Erythroblast (primary cell): ENCODE measurements at regions not wholly inside any gene's neighbourhood (a gene's known extent, or its start where the extent isn't known, plus 50 kb on each side); places are given as distances from the start of the nearest gene placed in this dataset.
"Not testable (repeated sequence)": the region's sequence is repeated elsewhere in the genome, so short reads cannot be mapped to it uniquely, and the experiment has no call there.

ENCODE experiments used
- GATA1 ChIP-seq: IDR thresholded peaks from 2 replicates; pipeline ENCODE4 v1.6.1; 2011; ENCODE audit warnings: low read depth, mild to moderate bottlenecking, control low read depth, low read length, moderate library complexity
- POLR2A ChIP-seq: IDR thresholded peaks from 2 replicates; pipeline ENCODE4 v1.6.1; 2011; ENCODE audit warnings: mild to moderate bottlenecking, low read length

DNA sequence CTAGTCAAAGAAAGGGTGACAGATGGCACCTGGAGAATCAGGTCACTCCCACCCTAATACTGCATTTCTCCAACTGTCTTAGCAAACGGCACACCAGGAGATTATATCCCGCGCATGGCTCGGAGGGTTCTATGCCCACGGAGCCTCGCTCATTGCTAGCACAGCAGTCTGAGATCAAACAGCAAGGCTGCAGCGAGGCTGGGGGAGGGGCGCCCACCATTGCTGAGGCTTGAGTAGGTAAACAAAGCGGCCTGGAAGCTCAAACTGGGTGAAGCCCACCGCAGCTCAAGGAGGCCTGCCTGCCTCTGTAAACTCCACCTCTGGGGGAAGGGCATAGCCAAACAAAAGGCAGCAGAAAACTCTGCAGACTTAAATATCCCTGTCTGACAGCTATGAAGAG, 268.1 kb upstream of the GRM3 start:
- TF ChIP-seq POLR2A, GATA1: not testable (repeated sequence)
